Stimulated activated naive CD4-positive, alpha-beta T cell (primary cell): ENCODE measurements at regions not wholly inside any gene's neighbourhood (a gene's known extent, or its start where the extent isn't known, plus 50 kb on each side); places are given as distances from the start of the nearest gene placed in this dataset.
A peak's percentile ranks its signal among the peaks of the same experiment; 100 is the strongest.

Experiments used
- DNase-seq, 6 experiments: peaks; one replicate each; lab custom pipeline; 2025; lab: John Stamatoyannopoulos, UW

DNA sequence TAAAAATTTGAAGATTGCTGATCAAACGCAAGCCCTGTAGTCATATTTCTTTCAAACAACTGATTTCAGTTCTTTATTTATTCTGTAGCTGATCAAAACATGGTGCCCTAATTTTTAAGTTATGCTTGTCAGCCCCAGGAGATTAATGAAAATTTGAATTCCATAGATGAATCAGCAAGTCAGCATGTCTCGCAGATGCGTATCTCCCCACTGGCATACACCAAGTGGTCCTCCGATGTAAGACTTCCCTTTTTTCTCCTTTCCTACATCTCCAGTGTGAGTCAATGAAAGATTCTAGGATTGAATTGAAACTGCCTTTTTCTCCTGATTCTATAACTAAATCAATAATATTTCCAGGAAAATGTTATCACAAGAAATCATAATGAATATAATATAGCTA, 539.6 kb upstream of the NOX3 start:
- no peak for DNase-seq

DNA sequence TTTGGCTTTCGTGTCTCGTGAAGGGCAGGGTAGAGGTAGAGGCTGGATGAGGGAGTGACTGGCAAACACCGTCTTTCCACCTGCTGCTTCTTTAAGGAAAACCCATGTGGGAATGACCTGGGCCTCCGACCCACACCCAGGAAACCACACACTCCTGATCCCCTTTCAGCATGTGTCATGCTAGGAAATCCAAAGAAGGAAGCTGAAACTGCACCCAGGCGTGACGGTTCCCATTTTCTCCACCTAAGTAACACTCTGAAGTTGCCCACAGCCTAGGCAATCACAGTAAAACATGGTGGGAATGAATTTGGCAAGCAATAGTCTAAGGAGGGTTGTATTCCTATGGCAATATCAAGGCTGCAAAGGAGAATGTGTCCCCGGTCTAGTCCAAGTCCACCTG, 538.4 kb upstream of the NOX3 start:
- DNase-seq = no peak

DNA sequence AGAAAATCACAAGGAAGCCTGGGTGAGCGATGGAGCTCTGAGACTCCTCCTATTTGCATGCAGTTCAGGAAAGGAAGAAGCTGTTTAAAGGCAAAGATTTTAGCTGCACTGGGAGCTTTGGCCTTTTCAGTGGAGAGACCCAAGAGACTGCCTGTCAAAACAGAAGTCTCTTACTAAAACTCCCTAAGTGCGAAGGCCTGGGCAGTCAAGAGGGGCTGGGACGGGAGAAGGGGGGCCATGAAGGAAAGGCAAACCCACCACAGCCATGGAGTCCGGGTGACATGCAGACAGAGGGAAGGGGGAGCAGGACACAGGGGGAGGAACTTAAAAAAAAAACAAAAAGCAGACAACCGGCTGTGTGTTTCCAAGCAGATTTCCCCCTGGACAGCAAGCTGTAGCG, 537.6 kb upstream of the NOX3 start:
- no peak for DNase-seq

DNA sequence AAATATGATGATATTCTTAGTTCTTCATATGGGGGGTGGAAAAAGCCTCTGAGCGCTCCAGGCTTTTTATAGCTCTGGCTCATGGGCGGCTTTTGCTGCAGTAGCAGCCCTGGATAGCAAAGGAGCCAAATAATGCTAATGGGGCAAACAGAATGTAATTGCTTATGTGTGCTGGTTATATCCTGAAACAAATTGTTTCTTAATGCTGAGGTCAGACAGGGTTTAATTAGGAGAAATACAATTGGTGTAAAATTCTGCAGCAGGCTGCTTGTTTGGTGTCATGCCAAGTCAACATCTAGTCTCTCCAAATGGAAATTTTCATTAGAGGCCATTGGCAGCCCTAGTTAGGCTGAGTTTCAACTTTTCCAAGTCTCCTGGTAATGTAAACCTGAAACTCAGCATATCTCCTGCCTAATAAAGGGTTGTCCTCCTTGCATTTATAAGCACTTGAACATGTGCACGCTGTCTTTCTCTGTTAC, 530.1 kb upstream of the NOX3 start:
- DNase-seq = no peak

DNA sequence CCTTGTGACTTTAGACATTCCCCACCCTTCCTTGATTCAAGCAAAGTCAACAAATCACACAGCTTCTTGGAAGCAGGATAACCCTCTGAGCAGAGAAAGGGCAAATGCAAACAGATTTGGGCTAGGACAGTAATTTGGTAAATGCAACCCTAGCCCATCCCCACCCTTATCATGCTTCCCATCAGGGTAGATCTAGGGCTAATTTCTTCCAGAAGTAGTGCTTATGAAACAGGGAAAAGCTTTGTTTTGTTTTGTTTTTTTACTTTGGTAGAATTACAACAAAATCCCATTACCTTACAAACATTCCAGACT, 525.1 kb upstream of the NOX3 start:
- no peak for DNase-seq

DNA sequence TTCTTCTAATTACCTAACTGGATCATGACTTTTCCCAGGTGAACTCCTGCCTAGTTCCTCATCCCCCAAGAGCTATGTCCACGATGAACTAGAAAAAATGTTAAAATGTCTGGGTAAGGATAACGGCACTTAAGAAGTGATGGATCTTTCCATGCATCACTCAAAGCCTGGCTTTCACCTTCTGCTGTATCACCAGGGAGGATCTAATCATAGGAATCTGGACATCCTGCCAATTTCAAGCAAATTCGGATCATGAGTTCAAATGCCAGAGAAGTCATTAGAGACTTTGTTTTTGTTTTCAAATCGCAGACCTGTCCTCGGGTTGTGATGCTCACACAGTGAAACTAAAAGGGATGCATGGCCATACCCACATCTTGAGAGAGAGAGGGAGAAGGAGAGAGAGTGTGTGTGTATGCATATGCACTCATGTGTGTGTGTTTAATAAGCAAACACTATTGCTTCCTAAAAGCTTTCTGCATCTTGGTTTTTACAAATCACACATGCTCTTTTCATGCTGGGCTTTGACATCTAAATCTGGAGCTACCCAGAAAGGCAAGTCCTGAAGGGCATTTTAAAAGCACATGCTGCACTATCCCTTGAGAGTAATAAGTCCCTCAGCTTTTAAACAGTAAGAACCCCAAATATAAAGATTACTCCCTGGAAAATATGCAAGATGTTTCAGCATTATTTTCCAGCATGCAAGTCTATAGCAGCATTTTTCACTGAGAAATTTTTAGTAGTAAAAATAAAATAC, 524.6 kb upstream of the NOX3 start:
- no peak for DNase-seq

DNA sequence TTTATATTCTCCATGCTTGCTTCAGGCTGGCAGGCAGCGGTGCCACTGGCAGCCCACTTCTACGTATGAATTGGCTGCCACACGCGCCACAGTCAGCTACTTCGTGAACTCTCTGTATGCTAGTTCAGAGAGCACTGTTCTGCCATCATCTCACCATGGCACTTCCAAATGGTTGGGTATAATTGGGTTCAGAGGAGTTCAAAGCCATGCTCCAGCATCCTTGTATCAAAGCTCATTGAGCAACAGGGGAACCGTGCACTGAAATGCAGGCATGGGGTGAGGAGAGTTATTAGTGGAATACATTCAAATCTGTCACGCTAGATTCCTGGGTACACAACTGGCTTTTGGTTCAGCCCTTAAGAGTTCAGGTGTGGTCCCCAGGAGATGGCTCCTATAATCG, 519.9 kb upstream of the NOX3 start:
- no peak for DNase-seq

DNA sequence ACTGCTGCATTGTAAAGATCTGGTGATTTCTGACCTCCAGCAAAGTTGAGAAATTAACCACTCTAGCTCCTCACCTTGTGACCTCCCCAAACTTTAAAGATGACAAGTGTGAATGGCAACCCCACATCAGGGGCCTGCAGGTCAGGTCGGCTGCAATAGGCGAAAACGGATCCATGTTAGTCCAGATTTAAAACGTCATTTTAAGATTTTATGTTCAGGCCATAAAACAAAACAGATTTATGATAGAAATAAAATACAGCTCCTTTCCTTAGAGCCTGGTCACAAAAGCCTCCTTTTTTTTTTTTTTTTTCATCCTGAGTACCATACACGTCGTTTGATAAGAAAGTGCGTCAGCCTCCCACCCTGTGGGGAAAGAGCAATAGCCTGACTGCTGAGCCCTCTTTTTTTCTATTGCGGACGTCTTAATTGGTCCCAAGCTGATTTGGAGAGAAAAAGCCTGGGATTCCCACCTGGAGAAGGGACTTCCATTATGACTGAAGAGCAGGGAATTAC, 519.2 kb upstream of the NOX3 start:
- no peak for DNase-seq

DNA sequence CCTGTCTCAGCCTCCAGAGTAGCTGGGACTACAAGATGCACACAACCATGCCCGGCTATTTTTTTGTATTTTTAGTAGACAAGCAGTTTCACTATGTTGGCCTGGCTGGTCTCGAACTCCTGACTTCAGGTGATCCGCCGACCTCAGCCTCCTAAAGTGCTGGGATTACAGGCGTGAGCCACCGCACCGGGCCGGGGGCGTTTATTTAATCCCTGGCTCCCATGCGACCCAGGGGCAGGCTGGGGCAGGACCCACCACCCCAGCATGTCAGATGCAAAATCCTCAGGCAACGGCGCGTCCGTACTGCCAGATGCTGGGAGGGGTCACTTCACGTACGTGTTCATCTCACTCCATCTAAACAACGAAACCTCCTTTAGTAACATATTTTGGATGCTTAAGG, 518.7 kb upstream of the NOX3 start:
- DNase-seq = no peak

DNA sequence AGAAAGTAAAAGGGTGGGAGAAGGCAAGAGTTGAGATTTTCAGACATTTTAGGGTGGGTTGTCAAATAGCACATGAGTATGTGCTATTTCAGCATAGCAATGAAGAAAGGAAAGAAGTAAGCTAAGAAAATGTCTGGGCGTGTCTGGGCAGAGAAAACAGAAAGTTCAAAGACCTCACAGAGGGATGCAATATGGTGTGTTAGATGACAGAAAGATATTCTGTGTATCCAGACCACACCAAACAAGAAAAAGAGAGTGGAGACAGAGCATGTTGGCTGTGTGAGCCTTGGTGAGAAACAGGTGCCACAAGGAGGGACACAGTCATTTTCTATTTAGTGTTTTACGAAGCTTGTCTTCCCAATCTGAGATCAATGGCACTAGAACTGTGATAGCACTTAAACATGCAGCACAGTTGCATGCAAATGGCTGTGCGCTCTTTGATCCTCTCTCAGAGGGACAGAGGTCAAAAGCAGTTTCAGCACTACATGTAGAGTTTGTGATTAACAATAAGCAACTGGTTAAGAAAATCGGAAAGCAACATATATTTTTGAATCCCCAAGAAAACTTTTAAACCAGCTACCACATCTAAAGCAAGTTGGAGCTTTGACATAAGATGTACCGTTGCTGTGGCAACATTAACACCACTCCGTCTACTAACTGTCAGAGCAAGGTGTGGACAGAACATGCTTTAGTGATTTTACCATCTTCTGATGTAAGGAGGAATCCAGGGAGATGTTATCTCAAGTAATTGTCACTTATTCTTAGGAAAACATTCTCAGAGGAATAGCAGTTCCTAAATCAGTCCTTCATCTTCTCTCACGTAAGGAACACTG, 515.5 kb upstream of the NOX3 start:
- peak in 3 of 6 experiments; percentile 11 to 28 (median 14) for DNase-seq

DNA sequence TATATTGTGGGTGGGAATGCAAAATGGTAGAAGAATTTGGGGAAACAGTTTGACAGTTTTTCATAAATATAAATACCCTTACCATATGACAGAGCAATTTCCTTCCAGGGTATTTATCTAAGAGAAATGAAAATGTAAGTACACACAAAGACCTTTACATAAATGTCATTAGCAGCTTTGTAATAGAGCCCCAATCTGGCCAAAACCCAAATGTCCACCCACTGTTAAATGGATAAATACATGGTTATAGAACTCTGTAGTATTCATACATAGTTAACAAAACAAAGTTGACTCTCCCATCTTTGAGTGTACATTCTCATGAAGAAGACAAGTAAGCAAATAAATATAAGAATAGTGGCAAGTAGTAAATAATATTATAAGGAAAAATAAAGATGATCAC, 514.8 kb upstream of the NOX3 start:
- no peak for DNase-seq

DNA sequence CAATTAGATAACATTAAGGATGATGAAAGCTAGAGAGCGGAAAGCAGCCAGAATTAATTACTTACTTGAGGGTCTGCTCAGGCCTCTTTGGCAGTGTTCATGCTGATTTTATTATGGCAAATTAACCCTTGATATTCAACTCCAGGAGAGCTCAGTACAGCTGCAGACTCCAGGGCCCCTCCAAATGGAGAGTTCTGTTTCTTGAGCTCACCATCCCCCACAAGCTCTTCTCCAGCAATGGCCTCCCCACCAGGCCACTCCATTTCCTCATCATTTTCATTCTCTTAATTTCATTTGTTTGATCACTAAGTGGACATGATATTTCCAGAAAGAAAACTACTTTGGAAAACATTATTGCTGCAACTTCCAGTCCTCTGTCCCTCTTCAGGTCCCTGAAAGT, 513.3 kb upstream of the NOX3 start:
- DNase-seq = no peak

DNA sequence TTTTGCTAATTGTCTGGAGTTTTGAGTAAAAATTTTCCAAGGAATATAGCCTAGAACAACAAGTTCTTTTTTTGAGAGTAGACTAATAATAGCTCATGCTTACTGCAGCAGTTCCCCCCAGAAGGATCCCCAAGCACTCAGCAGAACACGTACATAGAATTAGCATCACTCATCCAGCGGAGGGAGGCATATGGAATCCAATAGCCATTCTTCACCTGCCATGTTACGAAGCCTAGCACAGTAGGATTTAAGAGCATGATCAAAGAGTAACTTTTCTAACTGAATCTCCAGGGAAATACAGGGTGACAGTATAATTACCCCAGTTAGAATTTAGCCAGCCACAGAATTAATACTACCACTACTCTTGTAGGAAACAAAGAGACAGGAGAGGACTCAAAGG, 511.7 kb upstream of the NOX3 start:
- DNase-seq = no peak

DNA sequence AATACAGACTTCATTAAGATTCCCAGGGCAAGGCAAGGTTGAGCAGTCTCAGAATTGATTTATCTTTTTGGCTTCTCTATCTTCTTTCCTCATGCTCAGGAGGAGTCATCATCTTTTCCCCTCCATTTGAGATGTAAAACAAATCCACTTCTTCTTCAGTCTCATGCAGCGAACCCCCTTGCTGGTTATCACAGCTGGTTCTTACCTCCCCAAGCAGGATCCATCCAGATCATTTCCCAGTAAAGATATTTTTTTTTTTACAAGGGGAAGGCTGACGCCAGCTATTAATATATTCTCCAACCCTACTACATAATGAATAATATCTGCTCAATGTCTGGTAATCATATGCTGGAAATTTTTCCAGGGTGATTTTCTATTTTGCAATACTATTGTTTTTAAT, 508.9 kb upstream of the NOX3 start:
- DNase-seq = no peak

DNA sequence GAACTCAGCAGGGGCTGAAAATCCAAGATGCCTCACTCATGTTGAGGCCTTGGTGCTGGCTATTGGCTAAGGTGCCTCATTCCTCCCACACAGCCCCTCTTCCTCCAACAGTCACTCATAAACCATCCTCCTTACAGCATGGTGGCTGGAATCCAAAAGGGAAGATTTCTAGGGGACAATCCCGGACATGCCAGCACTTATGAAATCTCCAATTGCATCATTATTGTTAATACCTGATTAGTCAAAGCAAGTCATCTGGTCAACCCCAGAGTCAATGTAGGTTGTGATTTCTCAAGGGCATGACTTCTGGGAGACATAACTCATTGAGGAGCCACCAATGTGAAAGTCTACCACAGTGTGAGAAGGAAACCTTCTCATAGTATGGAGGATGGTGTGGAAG, 506.6 kb upstream of the NOX3 start:
- no peak for DNase-seq

DNA sequence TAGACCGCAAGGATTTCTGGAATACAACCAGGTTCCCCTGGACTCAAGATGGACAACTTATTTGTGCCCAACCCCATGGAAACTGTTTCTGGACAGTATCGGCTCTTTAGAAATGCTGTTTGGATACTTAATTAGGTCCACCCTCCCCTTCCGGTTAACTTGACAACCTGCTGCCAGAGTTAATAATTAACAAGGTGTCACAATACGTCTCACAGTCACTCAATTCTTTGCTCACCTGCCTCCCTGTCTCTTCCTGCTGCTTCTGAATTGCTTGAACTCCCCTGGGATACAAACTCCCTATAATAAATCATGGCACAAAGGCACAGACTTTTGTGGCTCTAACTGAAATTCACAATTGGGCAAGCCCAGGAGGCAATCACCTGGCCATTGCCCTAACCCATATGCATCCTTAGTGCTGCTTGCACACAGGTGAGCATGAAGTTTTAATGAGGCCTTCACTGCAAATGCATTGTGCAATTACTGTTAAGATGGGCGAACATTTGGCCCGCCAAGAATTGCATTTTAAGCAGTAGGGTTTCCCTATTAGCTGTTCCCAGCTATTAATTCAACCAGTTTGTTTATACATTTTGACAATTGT, 504.4 kb upstream of the NOX3 start:
- no peak for DNase-seq

DNA sequence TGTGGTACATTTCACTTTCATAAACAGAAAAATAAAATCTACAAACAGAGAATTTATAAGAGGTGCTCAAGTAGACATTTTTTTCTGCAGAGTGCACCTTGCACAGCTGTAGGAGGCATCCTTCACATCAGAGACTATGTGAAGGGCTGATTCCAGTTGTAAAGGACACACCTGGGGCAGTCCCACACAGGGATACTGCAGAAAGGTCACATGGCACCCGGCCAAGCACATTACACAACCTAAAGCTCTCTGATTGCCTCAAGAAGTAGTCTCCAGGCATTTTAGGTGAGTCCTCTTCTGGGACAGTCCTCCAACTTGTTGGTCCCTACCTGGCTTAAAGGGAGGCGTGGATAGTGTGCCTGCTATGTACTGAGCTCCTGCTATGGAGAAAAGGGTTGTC, 502.9 kb upstream of the NOX3 start:
- no peak for DNase-seq

DNA sequence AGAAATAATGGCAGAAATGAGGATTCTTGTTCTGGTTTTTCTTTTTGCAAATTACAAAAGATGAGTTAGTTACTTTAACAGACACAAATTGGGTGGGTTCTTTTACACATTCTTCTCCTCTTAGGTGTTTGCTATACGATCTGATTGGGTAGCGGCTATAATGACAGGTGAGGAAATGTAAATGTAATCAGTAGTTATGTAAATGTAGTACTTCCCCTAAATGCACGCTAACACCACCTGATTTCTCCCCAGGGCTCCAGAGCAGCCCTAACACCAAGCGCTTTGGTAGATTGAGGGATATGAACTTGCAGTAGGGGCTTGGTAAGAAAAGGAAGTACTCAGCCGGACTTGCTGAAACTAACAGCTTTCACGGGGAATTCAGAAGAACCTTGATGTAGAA, 499.4 kb upstream of the NOX3 start:
- no peak for DNase-seq

DNA sequence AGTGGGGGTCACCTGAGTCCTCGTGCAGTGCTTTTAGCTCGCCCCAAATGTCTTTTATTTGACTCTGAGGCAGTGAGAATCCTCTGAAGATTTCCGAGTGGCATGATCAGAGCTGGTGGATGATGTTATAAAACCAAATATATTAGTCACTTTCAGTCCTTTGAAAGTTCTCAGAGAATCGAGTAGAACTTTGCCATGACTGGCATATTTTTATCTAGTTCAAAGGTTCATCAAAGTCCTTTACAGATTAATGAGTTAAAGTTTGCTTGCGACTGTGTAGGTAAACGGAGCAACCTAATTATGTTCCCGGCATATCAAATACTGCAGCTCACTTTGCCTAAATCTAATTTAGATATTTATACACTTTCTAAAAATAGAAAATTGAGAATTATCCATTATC, 498.5 kb upstream of the NOX3 start:
- DNase-seq = no peak

DNA sequence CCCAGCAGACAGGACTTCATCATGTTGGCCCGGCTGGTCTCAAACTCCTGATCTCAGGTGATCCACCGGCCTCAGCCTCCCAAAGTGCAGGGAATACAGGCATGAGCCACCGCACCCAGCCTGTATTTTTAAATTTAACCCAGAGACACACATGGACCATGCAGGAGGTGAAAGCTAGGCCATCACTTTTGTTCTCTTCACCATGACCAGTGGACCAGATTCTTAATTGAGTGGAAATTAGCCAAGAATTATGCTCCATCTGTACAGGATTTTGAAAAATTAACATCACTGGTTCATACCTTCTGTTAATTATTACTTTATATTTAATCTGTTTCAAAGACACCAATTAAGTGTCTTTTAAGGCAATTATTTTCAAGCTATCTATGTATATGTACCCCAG, 493.6 kb upstream of the NOX3 start:
- no peak for DNase-seq

DNA sequence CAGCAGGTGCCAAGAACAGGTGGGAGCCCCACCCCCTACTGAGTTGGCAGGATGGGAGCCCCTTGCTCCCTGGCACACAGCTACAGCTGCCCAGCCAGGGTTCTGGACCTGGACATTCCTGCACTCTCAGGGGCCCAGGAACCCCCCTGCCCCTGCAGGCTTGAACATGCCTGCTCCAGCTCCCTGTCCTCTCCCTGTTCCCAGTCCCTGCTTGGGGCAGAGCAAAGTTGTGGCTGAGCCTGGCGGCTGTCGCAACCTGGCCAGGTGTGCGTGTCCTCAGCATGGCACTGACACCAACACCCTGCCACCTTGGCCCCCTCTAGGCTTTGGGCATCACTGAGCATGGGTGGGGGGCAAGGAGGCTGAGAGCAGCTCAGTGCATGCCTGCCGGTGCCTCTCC, 491.2 kb upstream of the NOX3 start:
- no peak for DNase-seq

DNA sequence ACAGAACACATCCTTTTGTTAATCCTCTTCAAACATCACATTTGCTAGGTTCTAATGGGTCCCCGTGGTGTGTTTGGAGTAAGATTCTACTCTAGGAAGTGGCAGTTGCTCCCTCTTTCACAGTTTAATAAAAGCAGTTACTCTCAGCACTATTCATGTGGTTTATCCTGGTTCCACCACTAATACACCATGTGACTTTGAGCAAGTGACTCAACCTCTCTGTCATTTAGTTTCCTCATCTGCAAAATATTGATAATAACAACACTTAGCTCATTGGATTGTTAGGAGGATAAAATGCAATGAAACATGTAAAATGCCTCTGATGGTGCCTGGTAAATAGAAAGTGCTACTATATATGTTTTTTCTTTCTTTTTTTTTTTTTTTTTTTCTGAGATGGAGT, 488.0 kb upstream of the NOX3 start:
- no peak for DNase-seq

DNA sequence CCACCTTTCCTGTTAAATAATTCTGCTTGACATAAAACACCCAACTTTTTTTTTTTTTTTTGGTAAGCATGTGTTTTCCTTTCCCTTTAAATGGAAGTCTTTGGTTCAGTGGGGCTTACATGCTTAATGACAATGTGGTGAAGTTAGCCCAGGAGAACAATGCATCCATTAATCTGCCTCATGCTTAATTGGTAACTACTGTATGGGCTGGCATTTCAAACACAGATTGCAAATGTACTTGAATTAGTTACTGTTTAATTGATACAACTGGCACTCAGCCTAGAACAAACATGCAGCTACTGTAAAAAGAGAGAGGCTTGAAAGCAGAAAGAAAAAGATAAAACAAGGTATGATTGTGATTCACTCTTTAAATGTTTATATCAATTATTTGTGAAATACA, 483.6 kb upstream of the NOX3 start:
- DNase-seq = no peak
